GM18505 (cell line): ENCODE measurements at regions not wholly inside any gene's neighbourhood (a gene's known extent, or its start where the extent isn't known, plus 50 kb on each side); places are given as distances from the start of the nearest gene placed in this dataset.

Experiments
- ATAC-seq: cut with Tn5 transposase; IDR thresholded peaks from one replicate; pipeline ENCODE4 v1.9.1; 2021; ENCODE audit not compliant: unreplicated experiment
- POLR2A ChIP-seq: IDR thresholded peaks from 4 replicates; pipeline ENCODE4 v1.6.1; 2011; ENCODE audit warnings: borderline replicate concordance; ENCODE audit not compliant: insufficient read depth, insufficient read length; ENCODE audit errors: extremely low read depth

- TF ChIP-seq POLR2A = no peak
- no peak for ATAC-seq
These were observed 90.3 kb downstream of the SNX5 start for GRCh38 chr20:17878069-17878911.

DNA sequence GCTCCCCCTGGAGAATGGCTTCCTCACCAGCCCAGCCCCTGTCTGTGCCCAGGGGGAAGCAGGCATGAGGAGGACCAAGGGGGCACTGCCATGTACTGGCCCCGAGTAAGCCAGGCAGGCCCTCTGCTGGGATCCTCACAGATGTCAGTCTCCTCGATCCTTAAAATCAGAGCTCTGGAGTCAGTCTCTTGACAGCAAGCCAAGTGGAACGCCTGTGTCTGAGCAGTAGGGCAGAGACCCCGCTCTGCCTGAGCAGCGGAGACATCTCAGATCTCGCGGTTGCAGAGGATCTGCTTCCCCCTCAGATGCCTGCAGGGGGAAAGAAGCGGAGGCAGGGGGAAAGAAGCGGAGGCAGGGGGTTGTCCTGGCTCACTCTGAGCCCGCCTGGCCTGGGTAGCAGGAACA is 92.6 kb downstream of the SNX5 start:
- no peak for TF ChIP-seq POLR2A
- ATAC-seq = no peak

DNA sequence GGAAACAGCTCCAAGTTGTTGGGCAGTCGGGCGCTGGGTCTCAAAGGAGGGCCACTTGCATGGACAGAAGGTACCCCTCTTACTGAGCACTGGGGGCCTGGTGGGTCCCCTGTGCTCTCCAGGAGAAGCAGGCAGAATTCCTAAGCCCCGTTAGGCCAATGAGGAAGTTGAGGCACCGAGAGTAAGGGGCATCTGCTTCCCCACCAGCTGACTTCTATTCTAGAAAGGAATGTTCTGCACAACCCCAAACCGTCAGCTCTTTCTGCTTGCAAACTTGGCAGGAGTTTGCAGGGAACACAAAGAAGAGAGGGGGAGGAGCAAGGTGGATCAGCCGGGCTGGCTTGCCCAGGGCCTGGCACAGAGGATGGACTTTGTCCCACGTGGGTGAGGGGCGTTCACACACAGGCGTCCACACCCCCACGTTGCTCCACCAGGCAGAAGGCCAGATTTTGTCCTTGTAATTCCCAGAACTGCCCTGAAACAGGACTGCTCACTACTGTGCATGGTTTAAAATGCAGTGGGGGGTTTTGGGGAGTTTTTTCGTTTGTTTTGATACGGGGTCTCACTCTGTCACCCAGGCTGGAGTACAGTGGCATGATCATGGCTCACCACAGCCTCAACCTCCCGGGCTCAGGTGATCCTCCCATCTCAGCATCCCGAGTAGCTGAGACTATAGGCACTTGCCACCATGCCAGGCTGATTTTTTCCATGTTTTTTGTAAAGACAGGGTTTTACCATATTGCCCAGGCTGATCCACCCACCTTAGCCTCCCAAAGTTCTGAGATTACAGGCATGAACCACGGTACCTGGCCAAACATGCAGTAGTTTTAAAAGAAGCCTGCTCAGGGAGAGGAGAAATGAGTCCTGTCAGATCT is 93.3 kb downstream of the SNX5 start:
- no peak for TF ChIP-seq POLR2A
- no peak for ATAC-seq

GRCh38 chr20:17874271-17875105 is 94.1 kb downstream of the SNX5 start:
- no peak for TF ChIP-seq POLR2A
- ATAC-seq = no peak

DNA sequence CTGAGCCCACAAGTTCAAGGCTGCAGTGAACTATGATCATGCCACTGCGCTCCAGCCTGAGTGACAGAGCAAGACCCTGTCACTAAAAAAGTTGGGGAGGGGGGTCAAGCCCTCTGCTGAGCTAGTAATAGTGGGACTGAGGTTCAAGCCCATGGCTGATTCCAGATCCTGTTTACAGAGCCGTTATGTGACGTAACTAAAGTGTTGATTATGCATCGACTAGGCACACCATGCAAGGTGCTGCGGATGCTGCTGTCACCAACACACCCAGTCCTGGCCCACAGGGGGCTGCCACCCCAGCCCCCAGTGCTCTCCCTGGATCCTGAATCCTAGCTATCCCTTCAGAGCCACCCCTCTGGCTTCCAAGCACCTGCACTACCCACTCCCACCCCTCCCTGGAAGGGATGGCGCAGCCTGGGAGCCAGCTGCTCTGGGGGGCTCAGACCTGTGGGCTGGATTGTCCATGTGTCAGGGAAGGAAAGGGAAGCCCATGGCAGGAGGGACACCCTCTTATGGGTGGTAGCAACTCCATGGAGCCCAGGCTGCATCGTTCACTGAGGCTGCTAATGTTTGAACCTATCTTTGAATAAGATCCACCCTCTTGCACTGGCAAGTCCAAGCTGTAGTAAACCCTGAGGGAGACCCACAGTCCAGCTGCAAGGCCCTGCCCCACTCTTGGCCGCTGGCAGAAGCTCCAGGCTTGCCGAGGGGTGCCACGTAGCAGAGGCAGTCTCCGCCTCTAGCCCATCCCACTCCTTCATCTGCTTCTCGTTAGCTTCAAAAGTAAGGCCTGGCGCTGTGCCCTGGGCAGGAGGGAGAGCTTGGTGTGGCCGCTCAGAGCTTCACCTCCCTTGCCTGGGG is 95.0 kb downstream of the SNX5 start:
- TF ChIP-seq POLR2A = no peak
- ATAC-seq = no peak

DNA sequence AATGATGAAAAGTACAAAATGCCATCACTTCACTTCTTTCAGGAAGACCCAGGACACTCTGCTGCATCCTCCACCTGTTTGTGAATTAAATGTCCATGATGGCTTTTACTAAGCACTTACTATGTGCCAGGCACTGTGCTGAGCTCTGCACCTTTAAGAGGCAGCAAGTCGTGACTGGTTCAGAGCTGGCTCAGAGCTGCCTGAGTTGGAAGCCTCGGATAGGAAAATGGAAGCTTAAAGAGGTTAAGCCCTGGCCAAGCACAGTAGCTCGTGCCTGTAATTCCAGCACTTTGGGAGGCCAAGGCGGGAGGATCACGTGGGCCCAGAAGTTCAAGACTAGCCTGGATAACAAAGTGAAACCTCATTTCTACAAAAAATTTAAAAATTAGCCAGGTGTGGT is 95.6 kb downstream of the SNX5 start:
- no peak for TF ChIP-seq POLR2A
- ATAC-seq = no peak

GRCh38 chr20:17872434-17872833 is 96.2 kb downstream of the SNX5 start:
- ATAC-seq = no peak
- TF ChIP-seq POLR2A = no peak

DNA sequence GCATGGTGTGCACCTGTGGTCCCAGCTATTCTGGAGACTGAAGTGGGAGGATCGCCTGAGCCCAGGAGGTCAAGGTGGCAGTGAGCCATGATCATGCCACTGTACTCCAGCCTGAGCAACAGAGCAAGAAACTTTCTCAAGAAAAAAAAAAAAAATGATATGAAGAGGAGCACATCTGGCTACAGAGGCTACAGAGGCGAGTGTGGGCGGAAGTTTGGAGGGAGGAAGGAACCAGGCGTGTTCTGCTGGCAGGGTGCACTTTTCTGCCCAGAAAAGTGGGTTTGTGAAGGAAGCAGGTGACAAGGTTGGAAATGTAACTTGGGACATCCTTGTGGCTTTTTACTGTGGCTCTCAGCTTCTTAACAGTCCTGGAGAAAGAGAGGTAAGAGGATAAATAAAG is 96.7 kb downstream of the SNX5 start:
- TF ChIP-seq POLR2A = no peak
- no peak for ATAC-seq

DNA sequence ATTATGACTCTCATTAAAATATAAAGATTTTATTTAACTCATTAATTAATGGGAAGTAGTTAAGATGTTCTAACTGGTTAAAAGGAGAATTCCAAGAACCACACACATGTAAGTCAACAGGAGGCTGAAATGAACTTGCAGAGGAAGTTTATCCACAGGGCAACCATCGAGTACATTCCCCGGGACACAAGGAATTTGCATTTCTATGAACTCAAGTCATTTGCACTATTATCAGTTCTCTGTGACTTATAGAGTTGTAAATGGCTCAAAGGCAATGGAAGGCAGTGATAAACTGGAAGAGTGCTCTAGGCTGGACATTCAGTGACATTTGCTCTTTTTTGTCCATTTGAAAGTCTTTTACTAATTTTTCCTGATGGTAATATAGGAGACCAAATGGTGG is 97.4 kb downstream of the SNX5 start:
- no peak for ATAC-seq
- TF ChIP-seq POLR2A = no peak

DNA sequence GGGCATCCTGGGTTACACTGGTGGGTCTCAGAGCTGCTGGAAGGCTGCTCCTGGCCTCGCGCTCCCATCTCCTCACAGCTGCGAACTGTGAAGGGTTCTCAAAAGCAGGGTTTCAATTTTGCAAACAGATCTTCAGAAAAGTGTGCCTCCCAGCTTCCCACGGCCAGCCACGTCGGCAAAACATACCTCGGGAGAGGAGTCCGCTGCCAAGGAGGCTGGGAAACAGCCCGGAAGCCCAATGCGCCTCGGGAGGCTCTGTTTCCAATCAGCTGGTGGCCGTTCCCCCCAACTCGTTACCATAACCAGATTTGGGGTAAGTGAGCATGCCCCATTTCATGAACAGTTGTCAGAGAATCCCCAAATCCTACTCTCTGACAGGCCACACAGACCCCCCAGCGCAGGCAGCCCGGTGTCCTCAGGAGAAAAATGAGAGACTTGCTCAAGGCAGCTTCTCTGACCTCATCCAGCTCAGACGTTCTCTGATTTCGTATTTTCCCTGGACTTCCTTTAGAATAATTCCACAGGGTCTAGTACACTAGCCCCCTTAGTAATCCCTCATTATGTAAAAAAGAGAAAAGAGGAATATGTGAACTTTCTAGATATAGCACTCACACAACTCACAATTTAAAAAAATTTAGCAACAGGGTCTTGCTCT is 98.4 kb downstream of the SNX5 start:
- no peak for TF ChIP-seq POLR2A
- no peak for ATAC-seq

DNA sequence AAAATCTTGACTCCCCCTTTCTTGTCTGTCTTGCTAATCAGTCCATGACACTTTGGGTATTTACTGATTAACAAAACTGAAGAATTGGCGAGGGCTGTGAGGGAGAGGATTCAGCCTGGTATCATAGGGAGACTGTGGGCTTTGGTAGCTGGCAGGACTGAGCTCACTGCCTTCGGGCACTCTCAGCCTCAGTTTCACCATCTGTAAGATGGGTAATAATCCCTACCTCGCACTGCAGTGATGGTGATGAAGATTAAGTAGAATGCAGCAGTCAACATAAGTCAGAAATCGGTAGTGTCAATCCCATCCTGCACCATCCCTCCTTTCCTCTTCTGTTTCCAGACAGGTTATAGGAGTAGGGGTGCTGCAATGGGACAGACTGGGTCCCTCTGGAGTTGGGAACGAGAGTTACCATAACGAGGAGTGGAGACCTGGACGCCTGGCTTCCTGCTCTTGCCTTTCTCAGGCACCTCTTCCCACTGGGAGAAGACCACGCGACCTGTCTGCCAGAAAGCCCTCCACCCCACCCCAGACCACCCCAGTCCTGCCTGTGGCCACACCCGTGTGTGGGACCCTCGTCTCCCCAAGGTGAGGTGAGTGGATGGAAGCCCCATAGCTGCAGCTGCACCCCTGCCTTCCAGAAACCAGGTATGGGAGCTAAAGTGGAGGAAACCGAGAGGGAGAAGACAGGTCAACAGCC is 99.1 kb downstream of the SNX5 start:
- no peak for TF ChIP-seq POLR2A
- ATAC-seq = no peak

DNA sequence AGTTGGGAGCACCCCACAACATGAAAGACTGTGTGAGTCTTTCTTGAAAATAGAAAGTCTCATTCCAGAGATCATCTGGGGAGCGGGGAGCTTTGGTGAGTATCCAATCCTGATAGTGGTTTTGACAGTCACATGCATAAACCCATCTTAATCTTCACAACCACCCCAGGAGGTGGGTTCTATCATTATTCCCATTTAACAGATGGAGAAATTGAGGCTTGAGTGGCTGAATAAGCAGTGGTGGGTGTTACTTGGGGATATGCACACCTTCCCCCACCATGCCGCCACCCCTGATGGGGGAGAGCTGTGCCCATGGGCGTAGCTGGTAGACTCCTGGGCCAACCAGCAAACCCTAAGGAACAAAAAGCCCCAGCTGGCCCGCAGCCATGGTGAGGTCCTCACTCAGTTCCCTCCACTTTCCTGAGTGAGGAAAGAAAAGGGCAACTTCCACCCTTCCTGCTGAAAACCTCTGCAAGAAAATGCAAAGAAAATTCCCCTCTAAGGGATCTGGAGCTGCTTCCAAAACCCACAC is 99.8 kb downstream of the SNX5 start:
- no peak for TF ChIP-seq POLR2A
- ATAC-seq = no peak

DNA sequence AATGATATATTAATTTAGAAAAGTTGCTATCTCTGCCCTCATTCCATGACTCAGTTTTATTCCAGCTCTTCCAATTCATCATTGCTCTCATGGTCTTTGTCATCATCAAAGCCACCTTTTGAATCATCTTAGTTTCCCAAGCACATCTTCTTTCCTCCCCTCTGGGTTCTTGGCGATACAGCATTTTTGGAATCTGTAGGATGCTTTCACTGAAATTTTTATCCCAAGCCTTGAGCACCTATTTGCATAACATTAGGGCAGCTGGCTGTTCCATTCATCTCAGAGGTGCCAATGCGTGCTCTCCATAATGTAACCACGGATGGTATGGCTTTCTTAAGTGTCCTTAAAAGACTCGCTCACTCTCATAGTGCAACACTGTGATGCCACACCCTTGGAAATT is 100.4 kb downstream of the SNX5 start:
- no peak for TF ChIP-seq POLR2A

More for the DNA sequence above, 100.4 kb downstream of the SNX5 start:
- no peak for ATAC-seq
